DOHH2 (cell line): ENCODE measurements at regions not wholly inside any gene's neighbourhood (a gene's known extent, or its start where the extent isn't known, plus 50 kb on each side); places are given as distances from the start of the nearest gene placed in this dataset.

Experiments
- H3F3A ChIP-seq: fragments of 200-600 bp; sonication (generic), shearing (Covaris generic); 2 replicates; pipeline ENCODE4 v1.6.0; 2016; ENCODE audit warnings: antibody characterized with exemption, mild to moderate bottlenecking; ENCODE audit not compliant: control insufficient read depth, insufficient read depth
- H3K27ac ChIP-seq: fragments of 200-600 bp; sonication (generic); 2 replicates; pipeline ENCODE4 v1.5.1; 2014; ENCODE audit warnings: low read depth, mild to moderate bottlenecking, low read length, moderate library complexity
- H3K27me3 ChIP-seq: fragments of 200-600 bp; sonication (generic); 2 replicates; pipeline ENCODE4 v1.6.1; 2014; ENCODE audit warnings: mild to moderate bottlenecking, low read length, mixed read lengths; ENCODE audit not compliant: control insufficient read depth
- H3K36me3 ChIP-seq: fragments of 200-600 bp; sonication (generic); 2 replicates; pipeline ENCODE4 v1.6.1; 2014; ENCODE audit warnings: mild to moderate bottlenecking, low read length, moderate library complexity, mixed read lengths; ENCODE audit not compliant: control insufficient read depth
- H3K4me1 ChIP-seq: fragments of 200-600 bp; sonication (generic); 2 replicates; pipeline ENCODE4 v1.6.1; 2014; ENCODE audit warnings: mild to moderate bottlenecking, low read length, mixed read lengths; ENCODE audit not compliant: control insufficient read depth
- H3K4me2 ChIP-seq: fragments of 200-600 bp; sonication (generic); 2 replicates; pipeline ENCODE4 v1.6.0; 2014; ENCODE audit warnings: mild to moderate bottlenecking, low read length, moderate library complexity
- H3K4me3 ChIP-seq: fragments of 200-600 bp; sonication (generic); 2 replicates; pipeline ENCODE4 v1.5.1; 2014; ENCODE audit warnings: mild to moderate bottlenecking, low read length, mixed read lengths
- H3K79me2 ChIP-seq: fragments of 200-600 bp; sonication (generic); 2 replicates; pipeline ENCODE4 v1.6.1; 2014; ENCODE audit warnings: mild to moderate bottlenecking, low read length, mixed read lengths; ENCODE audit not compliant: control insufficient read depth
- H3K9me2 ChIP-seq: fragments of 200-600 bp; sonication (generic); replicated peaks from 2 replicates; pipeline ENCODE4 v1.6.1; 2014; ENCODE audit warnings: mild to moderate bottlenecking, low read length, mixed read lengths; ENCODE audit not compliant: control insufficient read depth
- H3K9me3 ChIP-seq: fragments of 200-600 bp; sonication (generic); 2 replicates; pipeline ENCODE4 v1.6.1; 2014; ENCODE audit warnings: antibody characterized with exemption, low read length, mixed read lengths; ENCODE audit not compliant: control insufficient read depth, insufficient read depth
- H4K20me1 ChIP-seq: fragments of 200-600 bp; sonication (generic); 2 replicates; pipeline ENCODE4 v1.6.0; 2014; ENCODE audit warnings: low read depth, mild to moderate bottlenecking, antibody characterized with exemption, low read length, moderate library complexity; ENCODE audit not compliant: control insufficient read depth, insufficient read depth
- EZH2phosphoT487 ChIP-seq: fragments of 200-600 bp; sonication (generic); IDR thresholded peaks from 2 replicates; pipeline ENCODE4 v1.6.1; 2017; ENCODE audit warnings: borderline replicate concordance, mild to moderate bottlenecking, antibody characterized with exemption, low read length, moderate library complexity, mixed read lengths
- TF ChIP-seq, protein P1 (sequence below): fragments of 200-600 bp; sonication (generic); IDR thresholded peaks from one replicate; pipeline ENCODE4 v1.5.1; 2014; ENCODE audit warnings: antibody characterized with exemption, mild to moderate bottlenecking, low read depth, low read length; ENCODE audit not compliant: poor library complexity, severe bottlenecking

- no peaks in the 10 kb centered on the region for H3K36me3 ChIP-seq
- H3K27ac ChIP-seq = no peak overlapping the region
- H3K9me3 ChIP-seq = no peaks in the 10 kb centered on the region
- no peaks in the 10 kb centered on the region for H3K79me2 ChIP-seq
- H3K4me2 ChIP-seq = no peak overlapping the region
- H3F3A ChIP-seq = no peaks in the 10 kb centered on the region
- H3K4me1 ChIP-seq = no peaks in the 10 kb centered on the region
- no peak overlapping the region for H3K4me3 ChIP-seq
- no peaks in the 10 kb centered on the region for H4K20me1 ChIP-seq
- no peaks in the 10 kb centered on the region for H3K9me2 ChIP-seq
- peaks cover 24% of the 10 kb centered on the region for H3K27me3 ChIP-seq
- TF ChIP-seq, protein P1, sequence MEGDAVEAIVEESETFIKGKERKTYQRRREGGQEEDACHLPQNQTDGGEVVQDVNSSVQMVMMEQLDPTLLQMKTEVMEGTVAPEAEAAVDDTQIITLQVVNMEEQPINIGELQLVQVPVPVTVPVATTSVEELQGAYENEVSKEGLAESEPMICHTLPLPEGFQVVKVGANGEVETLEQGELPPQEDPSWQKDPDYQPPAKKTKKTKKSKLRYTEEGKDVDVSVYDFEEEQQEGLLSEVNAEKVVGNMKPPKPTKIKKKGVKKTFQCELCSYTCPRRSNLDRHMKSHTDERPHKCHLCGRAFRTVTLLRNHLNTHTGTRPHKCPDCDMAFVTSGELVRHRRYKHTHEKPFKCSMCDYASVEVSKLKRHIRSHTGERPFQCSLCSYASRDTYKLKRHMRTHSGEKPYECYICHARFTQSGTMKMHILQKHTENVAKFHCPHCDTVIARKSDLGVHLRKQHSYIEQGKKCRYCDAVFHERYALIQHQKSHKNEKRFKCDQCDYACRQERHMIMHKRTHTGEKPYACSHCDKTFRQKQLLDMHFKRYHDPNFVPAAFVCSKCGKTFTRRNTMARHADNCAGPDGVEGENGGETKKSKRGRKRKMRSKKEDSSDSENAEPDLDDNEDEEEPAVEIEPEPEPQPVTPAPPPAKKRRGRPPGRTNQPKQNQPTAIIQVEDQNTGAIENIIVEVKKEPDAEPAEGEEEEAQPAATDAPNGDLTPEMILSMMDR = no peak
- TF ChIP-seq EZH2phosphoT487 = no peak
Observed at GRCh38 chr11:57126766-57127400, 54.9 kb upstream of the LRRC55 start.

- Histone ChIP-seq H3K27ac (no peak overlapping the region), H3F3A (no peaks in the 10 kb centered on the region), H3K9me2 (no peaks in the 10 kb centered on the region), H3K4me1 (no peaks in the 10 kb centered on the region), H3K27me3 (peaks cover 11% of the 10 kb centered on the region), H3K36me3 (no peaks in the 10 kb centered on the region), H3K4me3 (no peak overlapping the region), H3K9me3 (no peaks in the 10 kb centered on the region), H4K20me1 (no peaks in the 10 kb centered on the region), H3K79me2 (no peaks in the 10 kb centered on the region), H3K4me2 (no peak overlapping the region)
- TF ChIP-seq, protein P1 = peak; percentile 20
- no peak for TF ChIP-seq EZH2phosphoT487
Observed at GRCh38 chr11:57131080-57131790, 50.5 kb upstream of the LRRC55 start.
